ENCODE measurements at regions not wholly inside any gene's neighbourhood (a gene's known extent, or its start where the extent isn't known, plus 50 kb on each side); places are given as distances from the start of the nearest gene placed in this dataset.

GRCh38 chr20:6298049-6298448, 175.2 kb upstream of the FERMT1 start:
- H3K27me3 ChIP-seq: no peaks in the 10 kb centered on the region
- no peak for DNase-seq
- no peaks in the 10 kb centered on the region for H3K9me3 ChIP-seq
- no peak overlapping the region for H3K4me3 ChIP-seq
- H3K36me3 ChIP-seq: no peaks in the 10 kb centered on the region
- no peak for TF ChIP-seq CTCF (IDR thresholded peaks at IDR 0.05)
- no peaks in the 10 kb centered on the region for H3K4me1 ChIP-seq
- no peak overlapping the region for H3K27ac ChIP-seq
- intact Hi-C loops (cut with DNase I): no loop called here
- ATAC-seq: no peak

DNA sequence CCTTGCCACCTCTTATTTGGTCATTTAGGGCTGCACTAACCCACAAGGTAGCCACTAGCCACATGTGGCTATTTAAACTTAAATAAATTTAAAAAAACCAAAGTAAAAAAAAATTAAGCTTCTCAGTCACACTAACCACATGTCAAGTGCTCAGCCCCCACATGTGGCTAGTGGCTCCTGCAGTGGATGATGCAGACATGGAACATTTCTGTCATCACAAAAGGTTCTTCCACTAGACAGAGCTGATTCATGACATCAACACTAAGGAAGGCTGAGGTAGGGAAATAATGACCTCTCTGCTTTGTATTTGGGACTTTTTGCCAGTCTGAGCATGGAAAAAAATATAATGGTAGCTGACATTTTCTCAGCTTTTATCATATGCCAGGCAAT, 173.0 kb upstream of the FERMT1 start:
- TF ChIP-seq CTCF (IDR thresholded peaks at IDR 0.05): no peak
- no peak overlapping the region for H3K4me3 ChIP-seq
- ATAC-seq (no peak), DNase-seq (no peak)
- H3K4me1 ChIP-seq: no peaks in the 10 kb centered on the region
- intact Hi-C loops (cut with DNase I): no loop called here
- H3K36me3 ChIP-seq: no peaks in the 10 kb centered on the region
- H3K9me3 ChIP-seq: no peaks in the 10 kb centered on the region
- no peaks in the 10 kb centered on the region for H3K27me3 ChIP-seq
- no peak overlapping the region for H3K27ac ChIP-seq

DNA sequence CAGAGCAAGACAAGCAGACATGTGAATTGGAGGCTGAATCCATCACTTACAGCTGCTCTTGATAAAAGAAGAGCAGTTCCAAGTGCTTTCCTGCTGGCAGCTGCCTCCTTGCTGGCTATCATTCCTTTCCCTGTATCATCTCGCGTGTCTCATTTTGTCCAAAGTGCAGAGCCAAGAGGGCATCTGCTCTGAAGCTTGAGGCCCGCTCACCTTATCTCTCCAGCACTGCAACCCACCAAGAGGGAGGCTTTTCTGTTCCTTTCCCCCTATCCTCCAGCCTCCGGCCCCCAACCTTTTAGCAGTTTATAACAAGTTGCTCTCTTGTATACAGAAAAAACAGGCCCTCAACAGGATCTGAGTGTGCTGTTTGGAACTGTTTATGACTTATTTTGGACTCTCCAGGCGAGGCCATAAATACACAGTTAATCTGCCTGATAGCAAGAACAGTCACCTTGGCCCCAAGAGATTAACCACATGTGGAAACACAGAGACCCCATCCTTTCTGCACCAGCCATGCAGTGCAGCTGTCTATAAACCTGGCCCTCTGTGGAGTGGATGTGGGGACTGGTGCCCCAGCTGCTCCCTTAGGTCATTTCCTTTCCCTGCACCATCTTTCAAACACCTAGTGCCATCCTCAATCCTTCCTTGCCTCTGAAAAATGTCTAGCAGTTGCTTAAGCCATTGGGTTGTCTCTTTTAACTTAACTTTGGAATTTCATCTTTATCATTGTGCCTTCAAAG, 172.5 kb upstream of the FERMT1 start:
- intact Hi-C loops (cut with DNase I): no loop called here

DNA sequence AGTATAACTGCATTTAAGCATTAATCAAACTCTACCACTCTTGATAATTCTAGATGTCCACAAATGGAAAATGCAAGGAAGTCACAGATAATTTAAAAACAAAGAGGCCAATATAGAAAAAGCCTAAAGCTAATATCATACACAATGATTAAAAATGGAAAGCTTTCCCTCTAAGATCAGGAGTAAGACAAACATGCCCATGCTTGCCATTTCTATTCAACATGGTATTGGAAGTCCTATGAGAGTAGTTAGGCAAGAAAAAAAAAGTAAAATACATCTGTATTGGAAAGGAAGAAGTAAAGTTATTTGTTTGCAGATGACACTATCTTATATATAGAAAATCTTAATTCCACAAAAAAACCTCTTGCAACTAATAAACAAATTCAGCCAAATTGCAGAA, 164.6 kb upstream of the FERMT1 start:
- no peak for ATAC-seq

More for the DNA sequence above, 172.5 kb upstream of the FERMT1 start:
- Histone ChIP-seq H3K27ac (no peak overlapping the region), H3K4me1 (no peaks in the 10 kb centered on the region), H3K9me3 (no peaks in the 10 kb centered on the region), H3K4me3 (no peak overlapping the region), H3K27me3 (no peaks in the 10 kb centered on the region), H3K36me3 (no peaks in the 10 kb centered on the region)
- no peak for TF ChIP-seq CTCF (IDR thresholded peaks at IDR 0.05)
- DNase-seq: no peak
- ATAC-seq: no peak

GRCh38 chr20:6282642-6283041, 159.8 kb upstream of the FERMT1 start:
- peaks cover 6% of the 10 kb centered on the region for H3K9me3 ChIP-seq
- ATAC-seq (no peak), DNase-seq (no peak)
- no peaks in the 10 kb centered on the region for H3K27me3 ChIP-seq
- H3K27ac ChIP-seq: no peak overlapping the region
- H3K4me3 ChIP-seq: no peak overlapping the region
- no peaks in the 10 kb centered on the region for H3K36me3 ChIP-seq
- H3K4me1 ChIP-seq: no peaks in the 10 kb centered on the region
- intact Hi-C loops (cut with DNase I): no loop called here
- TF ChIP-seq CTCF (IDR thresholded peaks at IDR 0.05): no peak

More for the DNA sequence above, 164.6 kb upstream of the FERMT1 start:
- Histone ChIP-seq H3K4me3 (no peak overlapping the region), H3K36me3 (no peaks in the 10 kb centered on the region), H3K27me3 (no peaks in the 10 kb centered on the region), H3K27ac (no peak overlapping the region), H3K4me1 (no peaks in the 10 kb centered on the region), H3K9me3 (peaks cover 5% of the 10 kb centered on the region)
- intact Hi-C loops (cut with DNase I): no loop called here
- DNase-seq: no peak
- no peak for TF ChIP-seq CTCF (IDR thresholded peaks at IDR 0.05)

All from upper lobe of right lung (tissue), 1 donor.